Activated T-cell treated with anti-CD3 and anti-CD28 coated beads, Interleukin-2, amount 50 U/mL, for 24 hours (primary cell): ENCODE measurements at regions not wholly inside any gene's neighbourhood (a gene's known extent, or its start where the extent isn't known, plus 50 kb on each side); places are given as distances from the start of the nearest gene placed in this dataset.
"Not testable (repeated sequence)": the region's sequence is repeated elsewhere in the genome, so short reads cannot be mapped to it uniquely, and the experiment has no call there.

Source experiments
- DNase-seq: peaks from one replicate; pipeline ENCODE4 v3.0.0-alpha.2; 2020
- H3K27ac Mint-ChIP-seq: 2 replicates; pipeline ENCODE4 v1.8.0; 2020; ENCODE audit warnings: mild to moderate bottlenecking, mixed read lengths
- H3K27me3 Mint-ChIP-seq: 2 replicates; pipeline ENCODE4 v1.8.0; 2020; ENCODE audit warnings: mixed read lengths
- H3K36me3 Mint-ChIP-seq: 2 replicates; pipeline ENCODE4 v1.8.0; 2020; ENCODE audit warnings: low read depth, mixed read lengths
- H3K4me1 Mint-ChIP-seq: 2 replicates; pipeline ENCODE4 v1.8.0; 2020; ENCODE audit warnings: low read depth, mixed read lengths
- H3K4me3 Mint-ChIP-seq: 2 replicates; pipeline ENCODE4 v1.8.0; 2020; ENCODE audit warnings: mild to moderate bottlenecking, moderate library complexity, mixed read lengths
- H3K9me3 Mint-ChIP-seq: 2 replicates; pipeline ENCODE4 v1.8.0; 2020; ENCODE audit warnings: mixed read lengths

- no peaks in the 10 kb centered on the region for H3K27me3 Mint-ChIP-seq
- H3K4me1 Mint-ChIP-seq: no peaks in the 10 kb centered on the region
- H3K36me3 Mint-ChIP-seq: no peaks in the 10 kb centered on the region
- no peak overlapping the region for H3K4me3 Mint-ChIP-seq
- H3K9me3 Mint-ChIP-seq: no peaks in the 10 kb centered on the region
- H3K27ac Mint-ChIP-seq: no peak overlapping the region
- no peak for DNase-seq
Observed at GRCh38 chr11:81578571-81578970, 1155.1 kb downstream of the FAM181B start.

- DNase-seq: no peak
- Mint-ChIP-seq H3K27me3 (no peaks in the 10 kb centered on the region), H3K27ac (no peak overlapping the region), H3K4me3 (no peak overlapping the region), H3K36me3 (no peaks in the 10 kb centered on the region), H3K9me3 (no peaks in the 10 kb centered on the region), H3K4me1 (no peaks in the 10 kb centered on the region)
Observed at GRCh38 chr11:81574301-81574700, 1159.4 kb downstream of the FAM181B start.

- Mint-ChIP-seq H3K27me3 (no peaks in the 10 kb centered on the region), H3K36me3 (no peaks in the 10 kb centered on the region), H3K4me1 (no peaks in the 10 kb centered on the region), H3K9me3 (no peaks in the 10 kb centered on the region), H3K4me3 (no peak overlapping the region), H3K27ac (no peak overlapping the region)
- no peak for DNase-seq
Observed at GRCh38 chr11:81573367-81573766, 1160.3 kb downstream of the FAM181B start.

GRCh38 chr11:81570669-81571068 is 1163.0 kb downstream of the FAM181B start:
- DNase-seq: no peak
- Mint-ChIP-seq H3K27me3 (no peaks in the 10 kb centered on the region), H3K36me3 (no peaks in the 10 kb centered on the region), H3K4me1 (no peaks in the 10 kb centered on the region), H3K27ac (no peak overlapping the region), H3K4me3 (no peak overlapping the region), H3K9me3 (no peaks in the 10 kb centered on the region)

- Mint-ChIP-seq H3K4me1 (no peaks in the 10 kb centered on the region), H3K27me3 (no peaks in the 10 kb centered on the region), H3K4me3 (no peak overlapping the region), H3K27ac (no peak overlapping the region), H3K36me3 (no peaks in the 10 kb centered on the region), H3K9me3 (no peaks in the 10 kb centered on the region)
- no peak for DNase-seq
Observed at GRCh38 chr11:81569999-81570398, 1163.7 kb downstream of the FAM181B start.

- DNase-seq: no peak
- Mint-ChIP-seq H3K27ac (no peak overlapping the region), H3K27me3 (no peaks in the 10 kb centered on the region), H3K4me3 (no peak overlapping the region), H3K9me3 (no peaks in the 10 kb centered on the region), H3K4me1 (no peaks in the 10 kb centered on the region), H3K36me3 (no peaks in the 10 kb centered on the region)
Observed at GRCh38 chr11:81568918-81569317, 1164.7 kb downstream of the FAM181B start.

- no peaks in the 10 kb centered on the region for H3K4me1 Mint-ChIP-seq
- H3K27me3 Mint-ChIP-seq: no peaks in the 10 kb centered on the region
- no peak overlapping the region for H3K27ac Mint-ChIP-seq
- no peak for DNase-seq
- no peaks in the 10 kb centered on the region for H3K36me3 Mint-ChIP-seq
- H3K9me3 Mint-ChIP-seq: no peaks in the 10 kb centered on the region
- no peak overlapping the region for H3K4me3 Mint-ChIP-seq
Observed at GRCh38 chr11:81548123-81548522, 1185.5 kb downstream of the FAM181B start.

GRCh38 chr11:81539806-81540205 is 1193.9 kb downstream of the FAM181B start:
- H3K36me3 Mint-ChIP-seq, H3K27ac Mint-ChIP-seq, H3K4me3 Mint-ChIP-seq, H3K9me3 Mint-ChIP-seq, H3K4me1 Mint-ChIP-seq, H3K27me3 Mint-ChIP-seq, DNase-seq: not testable (repeated sequence)

- Mint-ChIP-seq H3K9me3 (peaks cover 10% of the 10 kb centered on the region), H3K4me1 (no peaks in the 10 kb centered on the region), H3K4me3 (no peak overlapping the region), H3K36me3 (no peaks in the 10 kb centered on the region), H3K27me3 (no peaks in the 10 kb centered on the region), H3K27ac (no peak overlapping the region)
- DNase-seq: no peak
Observed at GRCh38 chr11:81515566-81515965, 1218.1 kb downstream of the FAM181B start.

- H3K27me3 Mint-ChIP-seq: no peaks in the 10 kb centered on the region
- H3K36me3 Mint-ChIP-seq: no peaks in the 10 kb centered on the region
- H3K9me3 Mint-ChIP-seq: peaks cover 4% of the 10 kb centered on the region
- H3K27ac Mint-ChIP-seq: no peak overlapping the region
- DNase-seq: no peak
- no peaks in the 10 kb centered on the region for H3K4me1 Mint-ChIP-seq
- no peak overlapping the region for H3K4me3 Mint-ChIP-seq
Observed at GRCh38 chr11:81497202-81497804, 1236.4 kb downstream of the FAM181B start.

- H3K9me3 Mint-ChIP-seq: no peaks in the 10 kb centered on the region
- H3K4me3 Mint-ChIP-seq: no peak overlapping the region
- DNase-seq: no peak
- H3K36me3 Mint-ChIP-seq: no peaks in the 10 kb centered on the region
- H3K4me1 Mint-ChIP-seq: no peaks in the 10 kb centered on the region
- H3K27ac Mint-ChIP-seq: no peak overlapping the region
- H3K27me3 Mint-ChIP-seq: no peaks in the 10 kb centered on the region
Observed at GRCh38 chr11:81496601-81497000, 1237.1 kb downstream of the FAM181B start.

GRCh38 chr11:81495699-81496292 is 1237.9 kb downstream of the FAM181B start:
- no peaks in the 10 kb centered on the region for H3K4me1 Mint-ChIP-seq
- H3K27ac Mint-ChIP-seq: no peak overlapping the region

GRCh38 chr11:81494431-81494830 is 1239.2 kb downstream of the FAM181B start:
- Mint-ChIP-seq H3K4me1 (no peaks in the 10 kb centered on the region), H3K4me3 (no peak overlapping the region), H3K27ac (no peak overlapping the region)

More at GRCh38 chr11:81495699-81496292, 1237.9 kb downstream of the FAM181B start:
- Mint-ChIP-seq H3K4me3 (no peak overlapping the region), H3K9me3 (no peaks in the 10 kb centered on the region), H3K36me3 (no peaks in the 10 kb centered on the region), H3K27me3 (no peaks in the 10 kb centered on the region)
- DNase-seq: no peak

GRCh38 chr11:81492923-81493445 is 1240.7 kb downstream of the FAM181B start:
- Mint-ChIP-seq H3K4me3 (no peak overlapping the region), H3K36me3 (no peaks in the 10 kb centered on the region), H3K27me3 (no peaks in the 10 kb centered on the region), H3K9me3 (no peaks in the 10 kb centered on the region), H3K27ac (no peak overlapping the region), H3K4me1 (no peaks in the 10 kb centered on the region)
- DNase-seq: no peak

More at GRCh38 chr11:81494431-81494830, 1239.2 kb downstream of the FAM181B start:
- Mint-ChIP-seq H3K27me3 (no peaks in the 10 kb centered on the region), H3K9me3 (no peaks in the 10 kb centered on the region), H3K36me3 (no peaks in the 10 kb centered on the region)
- no peak for DNase-seq

- H3K36me3 Mint-ChIP-seq: no peaks in the 10 kb centered on the region
- no peaks in the 10 kb centered on the region for H3K4me1 Mint-ChIP-seq
- H3K27ac Mint-ChIP-seq: no peak overlapping the region
- DNase-seq: no peak
- no peaks in the 10 kb centered on the region for H3K27me3 Mint-ChIP-seq
- no peak overlapping the region for H3K4me3 Mint-ChIP-seq
- H3K9me3 Mint-ChIP-seq: no peaks in the 10 kb centered on the region
Observed at GRCh38 chr11:81487109-81487508, 1246.6 kb downstream of the FAM181B start.
